GM13977 (cell line): ENCODE measurements at regions not wholly inside any gene's neighbourhood (a gene's known extent, or its start where the extent isn't known, plus 50 kb on each side); places are given as distances from the start of the nearest gene placed in this dataset.

ENCODE experiments used
- DNase-seq: peaks from one replicate; pipeline ENCODE4 v3.0.0; 2012; ENCODE audit warnings: low spot score
- in situ Hi-C: fragments of 300-500 bp; cut with MboI; formaldehyde crosslinking; loops from one replicate; pipeline ENCODE4 v1.12.0; 2022; ENCODE audit warnings: low sequenced_read_pairs, low pct_unique_long_range_greater_than_20kb, mixed read lengths, inconsistent platforms; ENCODE audit not compliant: unreplicated experiment
- TF ChIP-seq, protein P1 (sequence below): IDR thresholded peaks from 2 replicates; pipeline ENCODE4 v1.5.1; 2012; ENCODE audit warnings: mild to moderate bottlenecking, control low read depth; ENCODE audit not compliant: insufficient read depth; ENCODE audit errors: extremely low read depth, missing control alignments

DNA sequence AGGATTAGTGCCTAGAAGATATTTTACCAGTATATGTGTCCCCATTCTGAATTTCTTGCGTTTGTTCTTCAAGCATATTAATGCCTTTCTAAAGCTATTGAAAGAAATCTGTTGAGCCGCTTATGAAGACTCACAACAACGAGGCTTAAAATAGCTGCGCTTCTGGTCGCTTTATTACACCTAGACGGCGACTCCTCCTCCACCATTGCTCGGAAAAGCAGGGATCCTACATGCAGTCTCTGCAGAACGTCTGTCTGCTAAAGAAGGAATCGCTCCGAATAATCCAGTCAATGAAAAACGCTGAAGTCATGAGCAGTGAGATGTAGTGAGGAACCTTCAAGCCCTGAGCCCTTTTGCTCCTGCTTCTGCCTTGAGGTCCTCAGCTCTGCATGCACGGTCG lies 94.8 kb upstream of the ZNF516 start:
- TF ChIP-seq, protein P1, sequence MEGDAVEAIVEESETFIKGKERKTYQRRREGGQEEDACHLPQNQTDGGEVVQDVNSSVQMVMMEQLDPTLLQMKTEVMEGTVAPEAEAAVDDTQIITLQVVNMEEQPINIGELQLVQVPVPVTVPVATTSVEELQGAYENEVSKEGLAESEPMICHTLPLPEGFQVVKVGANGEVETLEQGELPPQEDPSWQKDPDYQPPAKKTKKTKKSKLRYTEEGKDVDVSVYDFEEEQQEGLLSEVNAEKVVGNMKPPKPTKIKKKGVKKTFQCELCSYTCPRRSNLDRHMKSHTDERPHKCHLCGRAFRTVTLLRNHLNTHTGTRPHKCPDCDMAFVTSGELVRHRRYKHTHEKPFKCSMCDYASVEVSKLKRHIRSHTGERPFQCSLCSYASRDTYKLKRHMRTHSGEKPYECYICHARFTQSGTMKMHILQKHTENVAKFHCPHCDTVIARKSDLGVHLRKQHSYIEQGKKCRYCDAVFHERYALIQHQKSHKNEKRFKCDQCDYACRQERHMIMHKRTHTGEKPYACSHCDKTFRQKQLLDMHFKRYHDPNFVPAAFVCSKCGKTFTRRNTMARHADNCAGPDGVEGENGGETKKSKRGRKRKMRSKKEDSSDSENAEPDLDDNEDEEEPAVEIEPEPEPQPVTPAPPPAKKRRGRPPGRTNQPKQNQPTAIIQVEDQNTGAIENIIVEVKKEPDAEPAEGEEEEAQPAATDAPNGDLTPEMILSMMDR: no peak
- no peak for DNase-seq
- in situ Hi-C loops: no loop called here

DNA sequence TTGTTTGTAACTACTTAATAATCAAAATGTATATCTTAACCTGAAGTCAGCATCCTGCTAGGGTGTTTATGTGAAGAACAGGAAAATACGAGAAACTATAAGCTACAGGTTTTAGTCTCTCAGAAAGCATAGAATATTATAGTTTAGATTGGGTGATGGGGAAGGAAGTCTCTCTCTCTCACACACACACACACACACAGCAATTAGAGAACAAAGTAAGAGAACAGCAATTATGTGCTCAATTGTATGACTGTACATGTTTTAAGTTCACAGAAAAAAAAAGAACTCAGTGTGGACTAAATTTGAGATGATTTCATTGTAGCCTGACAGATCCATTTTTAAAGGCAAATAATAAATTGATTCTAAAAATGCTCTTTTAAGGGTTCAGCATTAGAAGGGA lies 94.3 kb upstream of the ZNF516 start:
- TF ChIP-seq, protein P1: no peak
- no peak for DNase-seq
- in situ Hi-C loops: no loop called here

DNA sequence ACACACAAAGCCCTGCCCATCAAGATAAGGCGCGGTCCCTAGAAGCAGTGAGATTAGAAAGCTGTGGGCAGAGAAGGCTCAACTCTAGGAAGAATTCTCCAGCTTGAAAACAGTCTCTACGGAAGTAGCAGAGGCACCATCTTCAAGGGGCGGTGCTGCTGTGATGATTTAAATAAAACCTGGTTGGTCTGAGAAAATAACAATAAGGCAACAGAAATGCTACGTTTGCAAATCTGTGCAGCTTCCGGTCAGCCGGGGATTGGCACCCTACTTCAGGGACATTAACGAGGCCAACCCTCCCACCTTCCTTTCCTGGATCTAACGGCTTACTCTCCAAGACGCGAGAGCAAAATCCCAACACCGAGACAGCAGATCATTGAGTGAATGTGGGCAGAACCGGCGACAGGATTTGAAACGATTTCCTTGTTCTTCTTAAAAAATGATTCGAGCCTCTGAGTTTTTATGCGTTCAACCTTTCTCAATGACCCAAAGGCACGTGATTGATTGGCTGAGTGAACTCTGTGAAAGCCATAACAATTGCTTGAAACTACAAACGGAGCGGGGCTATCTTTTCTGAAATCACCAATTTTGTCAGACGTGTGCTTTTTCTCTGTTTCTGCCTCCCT lies 93.7 kb upstream of the ZNF516 start:
- TF ChIP-seq, protein P1: no peak
- in situ Hi-C loops: no loop called here
- DNase-seq: no peak

DNA sequence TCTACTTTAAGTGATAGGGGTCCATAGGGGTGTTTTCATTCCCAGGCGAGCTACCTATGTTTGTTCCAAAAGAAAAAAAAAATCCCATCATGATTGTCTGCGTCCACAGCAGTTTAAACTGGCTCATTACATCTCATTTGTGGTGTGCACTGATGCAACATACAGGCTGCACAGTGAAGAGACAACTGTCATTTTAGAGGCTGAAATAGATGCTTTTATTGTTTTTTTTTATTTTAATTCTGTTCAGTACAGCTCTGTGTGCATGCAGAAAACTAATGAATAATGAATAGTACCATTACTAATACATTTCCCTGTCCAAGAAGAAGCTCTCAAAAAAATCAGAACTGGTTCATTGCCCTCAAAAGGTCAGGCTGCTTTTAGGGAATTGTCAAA lies 92.8 kb upstream of the ZNF516 start:
- in situ Hi-C loops: no loop called here
- TF ChIP-seq, protein P1: no peak
- DNase-seq: no peak

DNA sequence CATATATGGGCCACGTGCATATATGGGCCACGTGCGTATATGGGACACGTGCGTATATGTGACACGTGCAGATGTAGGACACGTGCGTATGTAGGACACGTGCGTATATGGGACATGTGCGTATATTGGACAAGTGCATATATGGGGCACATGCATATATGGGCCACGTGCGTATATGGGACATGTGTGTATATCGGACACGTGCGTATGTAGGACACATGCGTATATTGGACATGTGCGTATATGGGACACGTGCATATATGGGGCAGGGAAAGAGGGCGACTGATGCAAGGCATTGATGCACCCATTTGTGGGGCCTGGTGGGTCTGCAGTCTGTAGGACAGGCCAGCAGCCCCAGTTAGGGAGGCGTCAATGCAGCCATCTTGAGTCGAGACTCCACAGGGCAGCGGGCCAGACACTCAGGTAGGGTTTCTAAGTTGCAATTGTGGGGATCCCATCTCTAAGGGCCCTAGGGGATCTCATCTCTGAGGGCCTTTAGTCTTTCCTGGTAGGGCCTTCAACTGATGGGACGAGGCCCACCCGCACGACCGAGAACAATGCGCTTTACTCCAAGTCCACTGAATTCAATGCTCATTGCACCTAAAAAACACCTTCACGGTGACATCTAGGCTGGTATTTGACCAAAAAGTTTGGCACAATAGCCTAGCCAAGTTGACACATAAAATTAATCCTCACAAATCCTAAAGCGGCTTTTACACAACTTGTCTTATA lies 92.3 kb upstream of the ZNF516 start:
- TF ChIP-seq, protein P1: no peak
- in situ Hi-C loops: no loop called here
- DNase-seq: no peak

DNA sequence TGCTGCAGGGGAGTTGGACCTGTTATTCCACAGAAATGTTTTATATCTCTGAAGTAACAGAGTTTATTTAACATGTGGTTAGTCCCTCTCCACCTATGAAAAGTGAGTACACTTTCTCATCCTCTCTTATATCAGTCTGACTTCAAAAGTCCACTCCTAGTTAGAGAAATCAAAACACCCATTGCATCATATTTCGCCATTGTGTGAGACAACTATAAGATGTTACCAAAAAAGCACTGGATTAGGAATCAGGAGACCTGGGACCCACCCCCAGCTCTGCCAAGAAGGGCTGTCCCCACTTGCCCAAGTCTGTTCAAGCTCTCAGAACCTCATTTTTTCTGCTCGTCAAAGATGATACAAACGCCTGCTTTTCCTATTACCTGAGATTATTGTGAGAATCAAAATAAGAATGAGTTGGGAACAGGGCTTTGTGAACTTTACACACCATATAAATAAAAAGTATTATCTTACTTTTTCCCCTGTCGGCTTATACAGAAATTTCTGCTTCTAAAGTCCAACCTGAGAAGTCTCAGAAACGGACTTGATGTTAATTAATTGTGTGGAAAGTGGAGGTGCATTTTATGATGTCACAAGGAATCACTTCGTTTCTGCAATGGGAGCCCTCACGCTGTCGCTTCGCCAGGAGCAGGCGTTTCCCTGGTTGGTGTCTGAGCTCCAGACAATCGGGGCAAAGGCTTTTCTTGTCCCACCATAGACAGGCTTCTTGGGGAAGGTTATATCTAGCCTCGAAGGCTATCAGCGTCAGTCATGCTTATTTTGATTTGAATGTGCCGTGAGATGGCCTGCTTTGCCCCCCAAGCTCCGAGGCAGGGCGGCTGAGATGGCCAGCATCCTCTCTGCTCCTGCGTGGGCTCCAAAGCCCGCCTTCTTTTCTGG lies 89.6 kb upstream of the ZNF516 start:
- no peak for DNase-seq
- in situ Hi-C loops: no loop called here
- TF ChIP-seq, protein P1: no peak
